PC-9 (cell line): ENCODE measurements at regions not wholly inside any gene's neighbourhood (a gene's known extent, or its start where the extent isn't known, plus 50 kb on each side); places are given as distances from the start of the nearest gene placed in this dataset.

Experiments used
- BruUV-seq: library from RNA; stranded (reverse); fragments of 400-500 nt; replicated peaks from 2 replicates; lab custom pipeline; 2021; lab: Mats Ljungman, UMichigan
- CTCF ChIA-PET: fragments of 300-600 bp; sonication (Branson Sonifier 250); formaldehyde crosslinking; loops from one replicate; lab custom pipeline; 2022; ENCODE audit warnings: antibody characterized with exemption; lab: Charles Lee
- POLR2A ChIA-PET: fragments of 300-600 bp; sonication (Branson Sonifier 250); formaldehyde crosslinking; loops from one replicate; lab custom pipeline; 2022; ENCODE audit warnings: antibody characterized with exemption; ENCODE audit not compliant: unreplicated experiment; lab: Charles Lee
- DNase-seq, 2 experiments: peaks; one replicate each; pipeline versions ENCODE4 v3.0.0 to v3.0.0-alpha.2; 2015 to 2022; ENCODE audit warnings: mixed read lengths in 1 of 2
- H2AFZ ChIP-seq: fragments of 200-600 bp; sonication (generic); 2 replicates; pipeline ENCODE4 v1.8.1; 2017; ENCODE audit warnings: antibody characterized with exemption
- H3F3A ChIP-seq: fragments of 200-600 bp; sonication (generic); 2 replicates; pipeline ENCODE4 v1.8.1; 2017; ENCODE audit warnings: antibody characterized with exemption, mild to moderate bottlenecking, low read depth; ENCODE audit not compliant: insufficient read depth
- H3K27ac ChIP-seq: fragments of 200-600 bp; sonication (generic); 2 replicates; pipeline ENCODE4 v1.6.1; 2016; ENCODE audit warnings: mixed run types
- H3K27me3 ChIP-seq: fragments of 200-600 bp; sonication (generic); 2 replicates; pipeline ENCODE4 v1.6.1; 2016; ENCODE audit warnings: low read depth, mixed run types; ENCODE audit not compliant: insufficient read depth
- H3K36me3 ChIP-seq: fragments of 200-600 bp; sonication (generic); 2 replicates; pipeline ENCODE4 v1.6.1; 2016; ENCODE audit warnings: low read depth, mixed run types
- H3K4me1 ChIP-seq: fragments of 200-600 bp; sonication (generic); replicated peaks from 2 replicates; pipeline ENCODE4 v1.6.1; 2016; ENCODE audit warnings: mixed run types; ENCODE audit not compliant: insufficient read depth
- H3K4me2 ChIP-seq: fragments of 200-600 bp; sonication (generic); 2 replicates; pipeline ENCODE4 v1.6.1; 2017; ENCODE audit warnings: mixed run types
- H3K4me3 ChIP-seq: fragments of 200-600 bp; sonication (generic); 2 replicates; pipeline ENCODE4 v1.6.1; 2016; ENCODE audit warnings: mixed run types
- H3K79me2 ChIP-seq: fragments of 200-600 bp; sonication (generic); 2 replicates; pipeline ENCODE4 v1.6.1; 2017; ENCODE audit warnings: low read depth, mixed run types
- H3K9me2 ChIP-seq: fragments of 200-600 bp; sonication (generic); 2 replicates; pipeline ENCODE4 v1.8.1; 2017; ENCODE audit warnings: mild to moderate bottlenecking; ENCODE audit not compliant: insufficient read depth
- H3K9me3 ChIP-seq: fragments of 200-600 bp; sonication (generic); 2 replicates; pipeline ENCODE4 v1.8.1; 2016; ENCODE audit warnings: low read depth; ENCODE audit not compliant: insufficient read depth
- H4K20me1 ChIP-seq: fragments of 200-600 bp; sonication (generic); 2 replicates; pipeline ENCODE4 v1.8.1; 2017; ENCODE audit not compliant: insufficient read depth
- CTCF ChIP-seq: fragments of 200-600 bp; sonication (generic); conservative IDR thresholded peaks from 2 replicates; pipeline ENCODE4 v1.6.1; 2017; ENCODE audit warnings: mixed run types, antibody characterized with exemption, mild to moderate bottlenecking, moderate library complexity
- EZH2 ChIP-seq: fragments of 200-600 bp; sonication (generic); IDR thresholded peaks from 2 replicates; pipeline ENCODE4 v1.8.0; 2017; ENCODE audit warnings: antibody characterized with exemption, low read depth
- intact Hi-C: fragments of 100-400 bp; cut with micrococcal nuclease; formaldehyde crosslinking; loops from one replicate; pipeline ENCODE4 v1.10.0; 2022; ENCODE audit not compliant: unreplicated experiment

- Histone ChIP-seq H3K4me1 (no peaks in the 10 kb centered on the region), H3K4me2 (no peak overlapping the region), H3K9me3 (no peaks in the 10 kb centered on the region), H3K27me3 (no peaks in the 10 kb centered on the region), H3F3A (no peaks in the 10 kb centered on the region), H4K20me1 (no peaks in the 10 kb centered on the region), H2AFZ (no peak overlapping the region), H3K4me3 (no peak overlapping the region), H3K79me2 (no peaks in the 10 kb centered on the region), H3K36me3 (no peaks in the 10 kb centered on the region), H3K27ac (no peak overlapping the region), H3K9me2 (no peaks in the 10 kb centered on the region)
- ChIA-PET CTCF (interaction anchor here (0.6 kb wide), 1 partner anchor 731 kb away, joined by 5 read pairs; no protein-coding TSS in a partner anchor), POLR2A (no interaction called here)
- intact Hi-C loops = loop anchor here (10.0 kb wide), 1 partner anchor 236 kb away; no protein-coding TSS in a partner anchor
- no peak for TF ChIP-seq CTCF
- TF ChIP-seq EZH2 = no peak
- BruUV-seq = no TSS peak
- no peak for DNase-seq
Measured at GRCh38 chr4:130568746-130569145, 1472.8 kb downstream of the C4orf33 start.

GRCh38 chr4:130573742-130574141 lies 1477.8 kb downstream of the C4orf33 start:
- TF ChIP-seq CTCF (no peak), EZH2 (no peak)
- no peak overlapping the region for H3K4me3 ChIP-seq
- no peak overlapping the region for H3K27ac ChIP-seq
- POLR2A ChIA-PET = no interaction called here
- H3K4me1 ChIP-seq = no peaks in the 10 kb centered on the region
- H3K79me2 ChIP-seq = no peaks in the 10 kb centered on the region
- no peak overlapping the region for H3K4me2 ChIP-seq
- no peaks in the 10 kb centered on the region for H3K9me3 ChIP-seq
- H3K9me2 ChIP-seq = no peaks in the 10 kb centered on the region
- no peak overlapping the region for H2AFZ ChIP-seq
- no peak for DNase-seq
- no TSS peak for BruUV-seq
- H3K27me3 ChIP-seq = no peaks in the 10 kb centered on the region
- H3F3A ChIP-seq = no peaks in the 10 kb centered on the region
- CTCF ChIA-PET = no interaction called here
- H4K20me1 ChIP-seq = no peaks in the 10 kb centered on the region
- H3K36me3 ChIP-seq = no peaks in the 10 kb centered on the region
- intact Hi-C loops = no loop called here

GRCh38 chr4:130574215-130574614 lies 1478.3 kb downstream of the C4orf33 start:
- no peak overlapping the region for H3K4me2 ChIP-seq
- ChIA-PET POLR2A (no interaction called here), CTCF (no interaction called here)
- no peaks in the 10 kb centered on the region for H3K27me3 ChIP-seq
- no peak overlapping the region for H3K27ac ChIP-seq
- no peak overlapping the region for H2AFZ ChIP-seq
- intact Hi-C loops = no loop called here
- no peaks in the 10 kb centered on the region for H3F3A ChIP-seq
- H3K36me3 ChIP-seq = no peaks in the 10 kb centered on the region
- no peak for DNase-seq
- no peaks in the 10 kb centered on the region for H4K20me1 ChIP-seq
- no peak overlapping the region for H3K4me3 ChIP-seq
- no peaks in the 10 kb centered on the region for H3K4me1 ChIP-seq
- no peak for TF ChIP-seq EZH2
- no peaks in the 10 kb centered on the region for H3K9me2 ChIP-seq
- H3K9me3 ChIP-seq = no peaks in the 10 kb centered on the region
- no peaks in the 10 kb centered on the region for H3K79me2 ChIP-seq
- BruUV-seq = no TSS peak

GRCh38 chr4:130576218-130576617 lies 1480.3 kb downstream of the C4orf33 start:
- no TSS peak for BruUV-seq
- H3K9me2 ChIP-seq = no peaks in the 10 kb centered on the region
- no peaks in the 10 kb centered on the region for H3K27me3 ChIP-seq
- H3K4me2 ChIP-seq = no peak overlapping the region
- H2AFZ ChIP-seq = no peak overlapping the region
- ChIA-PET POLR2A (no interaction called here), CTCF (no interaction called here)
- no peaks in the 10 kb centered on the region for H3K36me3 ChIP-seq
- no peak overlapping the region for H3K4me3 ChIP-seq
- H3K9me3 ChIP-seq = no peaks in the 10 kb centered on the region
- no peaks in the 10 kb centered on the region for H3K4me1 ChIP-seq
- H3F3A ChIP-seq = no peaks in the 10 kb centered on the region
- intact Hi-C loops = no loop called here
- TF ChIP-seq EZH2 (no peak), CTCF (no peak)
- H3K79me2 ChIP-seq = no peaks in the 10 kb centered on the region
- DNase-seq = no peak
- H3K27ac ChIP-seq = no peak overlapping the region
- no peaks in the 10 kb centered on the region for H4K20me1 ChIP-seq
